OCI-LY3 (cell line): ENCODE measurements at regions not wholly inside any gene's neighbourhood (a gene's known extent, or its start where the extent isn't known, plus 50 kb on each side); places are given as distances from the start of the nearest gene placed in this dataset.

Experiments
- H2AFZ ChIP-seq: fragments of 200-600, 300-600 bp; shearing (Covaris generic); 2 replicates; pipeline ENCODE4 v1.6.0; 2014; ENCODE audit warnings: antibody characterized with exemption, low read depth, low read length
- H3K27ac ChIP-seq: fragments of 200-600, 300-600 bp; sonication (generic); 2 replicates; pipeline ENCODE4 v1.5.1; 2014; ENCODE audit warnings: mild to moderate bottlenecking, low read length, moderate library complexity, mixed read lengths
- H3K27me3 ChIP-seq: fragments of 200-600, 300-600 bp; sonication (generic); 2 replicates; pipeline ENCODE4 v1.6.1; 2014; ENCODE audit warnings: low read depth, low read length, mixed read lengths
- H3K36me3 ChIP-seq: fragments of 200-600, 300-600 bp; sonication (generic); replicated peaks from 2 replicates; pipeline ENCODE3; 2014; ENCODE audit warnings: low read depth, low read length, mixed read lengths
- H3K4me1 ChIP-seq: fragments of 300-600, 200-600 bp; sonication (generic); 2 replicates; pipeline ENCODE4 v1.6.1; 2014; ENCODE audit warnings: low read length, mixed read lengths
- H3K4me2 ChIP-seq: fragments of 200-600, 300-600 bp; sonication (generic); 2 replicates; pipeline ENCODE4 v1.6.1; 2014; ENCODE audit warnings: low read length, mixed read lengths
- H3K4me3 ChIP-seq: fragments of 300-600, 200-600 bp; sonication (generic); 2 replicates; pipeline ENCODE4 v1.5.1; 2014; ENCODE audit warnings: antibody characterized with exemption, mild to moderate bottlenecking, low read length, moderate library complexity
- H3K79me2 ChIP-seq: fragments of 300-600, 200-600 bp; shearing (Covaris generic); 2 replicates; pipeline ENCODE4 v1.6.1; 2014; ENCODE audit warnings: mild to moderate bottlenecking, low read length, mixed read lengths
- H3K9ac ChIP-seq: fragments of 300-600, 200-600 bp; shearing (Covaris generic); 2 replicates; pipeline ENCODE4 v1.6.0; 2014; ENCODE audit warnings: mild to moderate bottlenecking, low read length, moderate library complexity
- H3K9me3 ChIP-seq: fragments of 200-600, 300-600 bp; shearing (Covaris generic); 2 replicates; pipeline ENCODE4 v1.6.1; 2014; ENCODE audit warnings: low read length, mixed read lengths; ENCODE audit not compliant: insufficient read depth
- H4K20me1 ChIP-seq: fragments of 200-600, 300-600 bp; sonication (generic); 2 replicates; pipeline ENCODE4 v1.6.1; 2016; ENCODE audit warnings: low read length, mixed read lengths; ENCODE audit not compliant: insufficient read depth
- CTCF ChIP-seq: fragments of 200-600, 300-600 bp; sonication (generic); IDR thresholded peaks from 2 replicates; pipeline ENCODE4 v1.5.1; 2014; ENCODE audit warnings: antibody characterized with exemption, low read length, low read depth
- EZH2phosphoT487 ChIP-seq: fragments of 200-600 bp; shearing (Covaris generic); IDR thresholded peaks from 2 replicates; pipeline ENCODE4 v1.6.1; 2018; ENCODE audit warnings: antibody characterized with exemption, mixed run types, low read depth

- no peak overlapping the region for H3K4me2 ChIP-seq
- no peak overlapping the region for H3K27ac ChIP-seq
- no peaks in the 10 kb centered on the region for H4K20me1 ChIP-seq
- TF ChIP-seq CTCF, result no peak
- no peaks in the 10 kb centered on the region for H3K79me2 ChIP-seq
- H3K9me3 ChIP-seq, result 0 out of 2 replicates have a peak, but pooled peaks cover 3% of the 10 kb centered on the region
- no peaks in the 10 kb centered on the region for H3K36me3 ChIP-seq
- H2AFZ ChIP-seq, result no peak overlapping the region
- H3K9ac ChIP-seq, result no peak overlapping the region
- no peaks in the 10 kb centered on the region for H3K4me1 ChIP-seq
- H3K27me3 ChIP-seq, result no peaks in the 10 kb centered on the region
- H3K4me3 ChIP-seq, result no peak overlapping the region
Measured at GRCh38 chr4:18869166-18869565, 847.6 kb upstream of the LCORL start.

DNA sequence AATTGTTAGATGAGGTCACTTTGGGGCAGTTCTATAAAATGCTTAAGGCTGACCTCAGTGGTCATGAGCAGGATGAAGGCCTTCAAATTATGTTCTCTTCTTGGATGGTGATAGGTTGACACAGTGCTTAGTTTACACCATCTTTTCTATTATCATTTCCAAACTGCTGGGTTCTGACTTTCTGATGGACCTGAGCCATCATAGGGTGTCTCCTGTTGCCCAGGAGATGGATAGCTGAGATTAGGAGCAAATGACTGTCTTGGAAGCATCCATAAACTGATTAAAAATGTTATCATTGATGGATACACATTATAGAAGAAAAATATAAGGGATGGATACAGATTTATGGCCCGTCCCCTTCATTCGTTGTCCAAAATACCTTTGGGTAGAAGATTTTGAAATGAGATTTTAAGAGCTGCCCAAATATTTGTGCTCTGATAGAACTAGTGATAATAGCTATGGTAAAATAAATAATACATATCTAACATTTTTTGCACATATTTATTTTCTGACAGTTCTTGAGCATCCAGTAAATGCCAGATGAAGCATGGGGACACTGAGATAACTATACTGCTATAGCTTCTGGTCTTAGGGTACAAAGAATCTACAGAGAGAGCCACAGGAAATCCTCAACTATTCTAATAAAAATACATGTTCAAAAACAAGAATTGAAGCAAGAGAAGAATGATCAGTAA lies 839.4 kb upstream of the LCORL start:
- no peak overlapping the region for H3K4me2 ChIP-seq
- TF ChIP-seq EZH2phosphoT487 (no peak), CTCF (no peak)

DNA sequence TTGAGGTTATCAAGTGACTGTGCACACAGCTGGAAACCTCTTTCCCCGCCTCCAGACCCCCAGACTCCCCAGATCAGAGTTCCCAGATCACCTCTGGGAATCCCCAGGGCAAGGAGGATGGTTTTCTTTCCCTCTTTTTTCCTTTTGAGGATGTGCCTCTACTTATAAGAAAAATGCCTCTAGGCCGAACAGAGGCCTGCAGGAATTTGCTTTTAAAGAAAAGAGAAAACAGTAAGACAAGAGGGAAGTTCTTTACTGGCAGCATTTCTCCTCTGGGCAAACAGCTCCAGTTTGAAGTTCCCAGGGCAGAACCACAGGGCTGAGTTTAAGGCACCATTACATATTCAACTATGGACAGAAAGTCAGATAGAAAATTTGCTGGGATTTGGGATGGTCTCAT lies 837.9 kb upstream of the LCORL start:
- TF ChIP-seq CTCF, result no peak
- Histone ChIP-seq H2AFZ (no peak overlapping the region), H3K4me3 (no peak overlapping the region)

More for the DNA sequence above, 839.4 kb upstream of the LCORL start:
- Histone ChIP-seq H3K79me2 (no peaks in the 10 kb centered on the region), H3K27me3 (no peaks in the 10 kb centered on the region), H3K9ac (no peak overlapping the region), H3K4me3 (no peak overlapping the region), H2AFZ (no peak overlapping the region), H3K4me1 (no peaks in the 10 kb centered on the region), H4K20me1 (no peaks in the 10 kb centered on the region), H3K36me3 (no peaks in the 10 kb centered on the region), H3K9me3 (no peaks in the 10 kb centered on the region), H3K27ac (no peak overlapping the region)

DNA sequence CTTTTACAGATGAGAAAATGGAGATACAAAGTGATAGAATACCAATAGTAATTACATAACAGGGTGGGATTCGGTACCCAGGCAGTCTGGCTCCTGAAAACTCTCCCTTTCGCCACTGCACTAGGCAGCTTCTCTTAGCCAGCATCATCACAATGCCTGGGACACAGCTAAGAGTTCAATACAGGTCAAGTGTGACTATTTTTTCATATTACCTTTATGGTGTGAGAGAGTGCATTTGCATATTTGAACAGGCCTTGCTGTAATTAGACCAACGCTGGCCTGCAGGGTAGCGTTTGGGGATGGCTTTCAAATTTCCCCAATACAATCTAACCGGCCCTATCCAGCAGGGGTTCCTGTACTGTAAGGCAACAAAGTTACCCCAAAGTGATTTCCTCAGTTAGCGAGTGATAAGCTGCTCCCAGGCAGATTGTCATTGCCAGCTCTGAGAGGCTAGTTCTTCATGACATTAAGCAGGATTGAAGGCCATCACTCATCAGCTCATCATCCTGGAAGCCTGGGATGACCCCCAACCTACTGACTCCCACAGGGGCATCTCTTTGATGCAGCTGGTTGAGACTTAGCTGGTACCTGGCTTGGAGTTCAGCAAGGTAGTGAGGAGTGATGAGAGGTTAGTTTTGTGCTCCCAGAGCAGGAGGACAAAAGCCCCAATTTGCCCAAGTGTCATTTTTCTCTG lies 836.8 kb upstream of the LCORL start:
- H3K4me2 ChIP-seq, result no peak overlapping the region
- no peaks in the 10 kb centered on the region for H3K79me2 ChIP-seq
- no peak overlapping the region for H3K27ac ChIP-seq
- H3K27me3 ChIP-seq, result no peaks in the 10 kb centered on the region
- TF ChIP-seq EZH2phosphoT487, result no peak
- TF ChIP-seq CTCF, result no peak
- no peak overlapping the region for H2AFZ ChIP-seq
- no peak overlapping the region for H3K9ac ChIP-seq
- no peak overlapping the region for H3K4me3 ChIP-seq
- no peaks in the 10 kb centered on the region for H4K20me1 ChIP-seq
- no peaks in the 10 kb centered on the region for H3K36me3 ChIP-seq
- H3K4me1 ChIP-seq, result peaks cover 2% of the 10 kb centered on the region
- H3K9me3 ChIP-seq, result no peaks in the 10 kb centered on the region

More for the DNA sequence above, 837.9 kb upstream of the LCORL start:
- Histone ChIP-seq H4K20me1 (no peaks in the 10 kb centered on the region), H3K36me3 (no peaks in the 10 kb centered on the region), H3K4me1 (no peaks in the 10 kb centered on the region), H3K4me2 (no peak overlapping the region), H3K9me3 (no peaks in the 10 kb centered on the region), H3K27ac (no peak overlapping the region), H3K79me2 (no peaks in the 10 kb centered on the region), H3K27me3 (no peaks in the 10 kb centered on the region), H3K9ac (no peak overlapping the region)
